Activated naive CD4-positive, alpha-beta T cell treated with anti-CD3 and anti-CD28 coated beads for 36 hours (primary cell): ENCODE measurements at regions not wholly inside any gene's neighbourhood (a gene's known extent, or its start where the extent isn't known, plus 50 kb on each side); places are given as distances from the start of the nearest gene placed in this dataset.

Experiments
- CTCF ChIA-PET: fragments of 350-600 bp; sonication (Branson Sonifier 250); formaldehyde crosslinking; loops from one replicate; lab custom pipeline; 2021; ENCODE audit warnings: antibody characterized with exemption; lab: Charles Lee
- DNase-seq: peaks from one replicate; pipeline ENCODE4 v3.0.0-alpha.2; 2020
- H3K27ac Mint-ChIP-seq: one replicate; pipeline ENCODE4 v1.8.0; 2021; ENCODE audit warnings: mild to moderate bottlenecking, mixed read lengths
- H3K27me3 Mint-ChIP-seq: one replicate; pipeline ENCODE4 v1.8.0; 2021; ENCODE audit warnings: low read depth, mixed read lengths
- H3K36me3 Mint-ChIP-seq: one replicate; pipeline ENCODE4 v1.8.0; 2021; ENCODE audit warnings: low read depth, mixed read lengths
- H3K4me1 Mint-ChIP-seq: one replicate; pipeline ENCODE4 v1.8.0; 2021; ENCODE audit warnings: low read depth, mixed read lengths
- H3K4me3 Mint-ChIP-seq: one replicate; pipeline ENCODE4 v1.8.0; 2021; ENCODE audit warnings: mild to moderate bottlenecking, moderate library complexity, mixed read lengths
- H3K9me3 Mint-ChIP-seq: one replicate; pipeline ENCODE4 v1.8.0; 2021; ENCODE audit warnings: mixed read lengths
- intact Hi-C: fragments of 100-400 bp; cut with micrococcal nuclease; formaldehyde crosslinking; loops from one replicate; pipeline ENCODE4 v1.15.1; 2023

- Mint-ChIP-seq H3K4me1 (no peaks in the 10 kb centered on the region), H3K36me3 (no peaks in the 10 kb centered on the region), H3K27ac (no peak overlapping the region), H3K9me3 (peaks cover 3% of the 10 kb centered on the region), H3K4me3 (no peak overlapping the region), H3K27me3 (no peaks in the 10 kb centered on the region)
- intact Hi-C loops = no loop called here
- CTCF ChIA-PET = no interaction called here
- DNase-seq = no peak
These were observed 304.2 kb downstream of the DNAH5 start for GRCh38 chr5:13640270-13640669.

- intact Hi-C loops = no loop called here
- CTCF ChIA-PET = no interaction called here
- Mint-ChIP-seq H3K9me3 (peaks cover 4% of the 10 kb centered on the region), H3K36me3 (no peaks in the 10 kb centered on the region), H3K4me3 (no peak overlapping the region), H3K4me1 (no peaks in the 10 kb centered on the region), H3K27ac (no peak overlapping the region), H3K27me3 (no peaks in the 10 kb centered on the region)
- no peak for DNase-seq
These were observed 311.8 kb downstream of the DNAH5 start for GRCh38 chr5:13632676-13633075.

- Mint-ChIP-seq H3K9me3 (peaks cover 8% of the 10 kb centered on the region), H3K4me3 (no peak overlapping the region), H3K36me3 (no peaks in the 10 kb centered on the region), H3K27ac (no peak overlapping the region), H3K27me3 (no peaks in the 10 kb centered on the region), H3K4me1 (no peaks in the 10 kb centered on the region)
- CTCF ChIA-PET = no interaction called here
- no peak for DNase-seq
- intact Hi-C loops = no loop called here
These were observed 315.3 kb downstream of the DNAH5 start for GRCh38 chr5:13629218-13629617.

GRCh38 chr5:13627673-13628454 is 316.6 kb downstream of the DNAH5 start:
- no peaks in the 10 kb centered on the region for H3K4me1 Mint-ChIP-seq
- intact Hi-C loops = no loop called here
- H3K27me3 Mint-ChIP-seq = no peaks in the 10 kb centered on the region
- H3K9me3 Mint-ChIP-seq = peaks cover 8% of the 10 kb centered on the region
- no peak overlapping the region for H3K4me3 Mint-ChIP-seq
- CTCF ChIA-PET = interaction anchor here (0.7 kb wide), 1 partner anchor 39 kb away, joined by 3 read pairs; no protein-coding TSS in a partner anchor
- no peak for DNase-seq
- no peaks in the 10 kb centered on the region for H3K36me3 Mint-ChIP-seq
- no peak overlapping the region for H3K27ac Mint-ChIP-seq

GRCh38 chr5:13625616-13626198 is 318.8 kb downstream of the DNAH5 start:
- peaks cover 8% of the 10 kb centered on the region for H3K9me3 Mint-ChIP-seq
- H3K27me3 Mint-ChIP-seq = no peaks in the 10 kb centered on the region
- no peak for DNase-seq
- no peak overlapping the region for H3K27ac Mint-ChIP-seq
- H3K4me3 Mint-ChIP-seq = no peak overlapping the region
- no peaks in the 10 kb centered on the region for H3K36me3 Mint-ChIP-seq
- CTCF ChIA-PET = no interaction called here
- intact Hi-C loops = no loop called here
- H3K4me1 Mint-ChIP-seq = no peaks in the 10 kb centered on the region

- no peak for DNase-seq
These were observed 320.0 kb downstream of the DNAH5 start for GRCh38 chr5:13624283-13625074.

GRCh38 chr5:13613621-13614020 is 330.9 kb downstream of the DNAH5 start:
- DNase-seq = no peak
- Mint-ChIP-seq H3K36me3 (no peaks in the 10 kb centered on the region), H3K9me3 (peaks cover 23% of the 10 kb centered on the region), H3K4me1 (no peaks in the 10 kb centered on the region), H3K27ac (no peak overlapping the region), H3K4me3 (no peak overlapping the region), H3K27me3 (no peaks in the 10 kb centered on the region)
- CTCF ChIA-PET = no interaction called here
- intact Hi-C loops = no loop called here

More at GRCh38 chr5:13624283-13625074, 320.0 kb downstream of the DNAH5 start:
- no peak overlapping the region for H3K27ac Mint-ChIP-seq
- CTCF ChIA-PET = interaction anchor here (0.7 kb wide), 1 partner anchor 23 kb away, joined by 3 read pairs; no protein-coding TSS in a partner anchor
- no peaks in the 10 kb centered on the region for H3K36me3 Mint-ChIP-seq
- H3K4me1 Mint-ChIP-seq = no peaks in the 10 kb centered on the region
- H3K9me3 Mint-ChIP-seq = peaks cover 8% of the 10 kb centered on the region
- no peak overlapping the region for H3K4me3 Mint-ChIP-seq
- intact Hi-C loops = no loop called here
- H3K27me3 Mint-ChIP-seq = no peaks in the 10 kb centered on the region

GRCh38 chr5:13611604-13612003 is 332.9 kb downstream of the DNAH5 start:
- Mint-ChIP-seq H3K9me3 (peaks cover 16% of the 10 kb centered on the region), H3K4me3 (no peak overlapping the region), H3K4me1 (no peaks in the 10 kb centered on the region), H3K27ac (no peak overlapping the region), H3K36me3 (no peaks in the 10 kb centered on the region), H3K27me3 (no peaks in the 10 kb centered on the region)
- intact Hi-C loops = no loop called here
- no peak for DNase-seq
- CTCF ChIA-PET = no interaction called here

- Mint-ChIP-seq H3K27ac (no peak overlapping the region), H3K4me1 (no peaks in the 10 kb centered on the region)
- intact Hi-C loops = no loop called here
These were observed 335.0 kb downstream of the DNAH5 start for GRCh38 chr5:13609504-13609903.

GRCh38 chr5:13606051-13606450 is 338.4 kb downstream of the DNAH5 start:
- Mint-ChIP-seq H3K27ac (no peak overlapping the region), H3K4me3 (no peak overlapping the region), H3K4me1 (no peaks in the 10 kb centered on the region), H3K9me3 (no peaks in the 10 kb centered on the region), H3K36me3 (no peaks in the 10 kb centered on the region), H3K27me3 (no peaks in the 10 kb centered on the region)
- intact Hi-C loops = no loop called here
- no peak for DNase-seq
- CTCF ChIA-PET = no interaction called here

More at GRCh38 chr5:13609504-13609903, 335.0 kb downstream of the DNAH5 start:
- Mint-ChIP-seq H3K9me3 (peaks cover 1% of the 10 kb centered on the region), H3K27me3 (no peaks in the 10 kb centered on the region), H3K36me3 (no peaks in the 10 kb centered on the region), H3K4me3 (no peak overlapping the region)
- no peak for DNase-seq
- CTCF ChIA-PET = no interaction called here

GRCh38 chr5:13601112-13601511 is 343.4 kb downstream of the DNAH5 start:
- peaks cover 6% of the 10 kb centered on the region for H3K9me3 Mint-ChIP-seq
- H3K27me3 Mint-ChIP-seq = no peaks in the 10 kb centered on the region
- H3K4me3 Mint-ChIP-seq = no peak overlapping the region
- no peak overlapping the region for H3K27ac Mint-ChIP-seq
- no peaks in the 10 kb centered on the region for H3K4me1 Mint-ChIP-seq
- DNase-seq = no peak
- no peaks in the 10 kb centered on the region for H3K36me3 Mint-ChIP-seq
- CTCF ChIA-PET = interaction anchor here (0.5 kb wide), 1 partner anchor 23 kb away, joined by 3 read pairs; no protein-coding TSS in a partner anchor
- intact Hi-C loops = no loop called here

GRCh38 chr5:13595978-13596377 is 348.5 kb downstream of the DNAH5 start:
- H3K27ac Mint-ChIP-seq = no peak overlapping the region
- CTCF ChIA-PET = no interaction called here
- no peaks in the 10 kb centered on the region for H3K4me1 Mint-ChIP-seq
- H3K27me3 Mint-ChIP-seq = no peaks in the 10 kb centered on the region
- no peaks in the 10 kb centered on the region for H3K36me3 Mint-ChIP-seq
- no peak overlapping the region for H3K4me3 Mint-ChIP-seq
- intact Hi-C loops = no loop called here
- peaks cover 8% of the 10 kb centered on the region for H3K9me3 Mint-ChIP-seq
- no peak for DNase-seq
